ENCODE measurements at regions not wholly inside any gene's neighbourhood (a gene's known extent, or its start where the extent isn't known, plus 50 kb on each side); places are given as distances from the start of the nearest gene placed in this dataset.

DNA sequence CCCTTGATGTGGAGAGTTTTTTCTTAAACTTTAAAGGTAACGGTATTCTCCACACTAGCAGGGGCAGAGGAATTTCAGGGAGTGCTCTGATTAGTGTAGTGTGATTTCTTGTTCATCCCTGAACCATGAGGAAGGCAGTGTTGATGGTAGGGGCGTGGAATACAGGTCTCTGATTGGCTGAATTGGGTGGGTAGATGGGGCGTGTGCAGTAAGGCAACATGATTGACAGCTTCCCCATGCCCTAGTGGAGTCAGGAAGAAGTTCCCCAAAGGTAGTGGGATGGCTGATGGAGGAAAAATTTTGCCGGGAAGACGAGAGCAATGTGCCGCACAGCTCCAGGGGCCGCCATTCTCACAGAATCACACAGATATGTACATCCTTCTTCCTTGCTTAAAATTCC is 97.4 kb upstream of the SALL4 start:
- no peak for DNase-seq
- Histone ChIP-seq H3K27me3 (ENCODE audit: insufficient read depth, low read depth, severe bottlenecking) (no peaks in the 10 kb centered on the region), H3K4me3 (ENCODE audit: low read depth, low read length) (no peak overlapping the region), H3K9me3 (ENCODE audit: severe bottlenecking) (peaks cover 4% of the 10 kb centered on the region), H3K27ac (no peak overlapping the region), H3K36me3 (no peaks in the 10 kb centered on the region)
- TF ChIP-seq, protein P1, sequence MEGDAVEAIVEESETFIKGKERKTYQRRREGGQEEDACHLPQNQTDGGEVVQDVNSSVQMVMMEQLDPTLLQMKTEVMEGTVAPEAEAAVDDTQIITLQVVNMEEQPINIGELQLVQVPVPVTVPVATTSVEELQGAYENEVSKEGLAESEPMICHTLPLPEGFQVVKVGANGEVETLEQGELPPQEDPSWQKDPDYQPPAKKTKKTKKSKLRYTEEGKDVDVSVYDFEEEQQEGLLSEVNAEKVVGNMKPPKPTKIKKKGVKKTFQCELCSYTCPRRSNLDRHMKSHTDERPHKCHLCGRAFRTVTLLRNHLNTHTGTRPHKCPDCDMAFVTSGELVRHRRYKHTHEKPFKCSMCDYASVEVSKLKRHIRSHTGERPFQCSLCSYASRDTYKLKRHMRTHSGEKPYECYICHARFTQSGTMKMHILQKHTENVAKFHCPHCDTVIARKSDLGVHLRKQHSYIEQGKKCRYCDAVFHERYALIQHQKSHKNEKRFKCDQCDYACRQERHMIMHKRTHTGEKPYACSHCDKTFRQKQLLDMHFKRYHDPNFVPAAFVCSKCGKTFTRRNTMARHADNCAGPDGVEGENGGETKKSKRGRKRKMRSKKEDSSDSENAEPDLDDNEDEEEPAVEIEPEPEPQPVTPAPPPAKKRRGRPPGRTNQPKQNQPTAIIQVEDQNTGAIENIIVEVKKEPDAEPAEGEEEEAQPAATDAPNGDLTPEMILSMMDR (IDR thresholded peaks at IDR 0.05; ENCODE audit: low read depth, low read length), result no peak

DNA sequence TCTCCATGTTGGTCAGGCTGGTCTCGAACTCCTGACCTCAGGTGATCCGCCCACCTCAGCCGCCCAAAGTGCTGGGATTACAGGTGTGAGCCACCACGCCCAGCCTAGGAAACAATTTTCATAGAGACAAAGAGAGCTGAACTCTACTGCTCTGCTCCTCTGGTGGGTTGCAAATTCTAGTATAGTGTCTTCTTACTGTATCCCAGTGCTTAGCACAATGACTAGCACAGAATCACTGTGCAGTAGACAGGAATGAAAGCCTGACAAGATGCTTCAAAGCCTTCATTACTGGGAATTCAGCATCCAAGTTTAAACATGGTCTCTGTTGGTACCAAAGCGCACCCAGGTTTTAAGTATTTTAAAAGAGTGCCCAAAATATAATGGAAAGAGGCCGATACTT is 96.5 kb upstream of the SALL4 start:
- no peak for DNase-seq
- Histone ChIP-seq H3K27me3 (ENCODE audit: insufficient read depth, low read depth, severe bottlenecking) (no peaks in the 10 kb centered on the region), H3K36me3 (no peaks in the 10 kb centered on the region), H3K4me3 (ENCODE audit: low read depth, low read length) (no peak overlapping the region), H3K27ac (no peak overlapping the region), H3K9me3 (ENCODE audit: severe bottlenecking) (peaks cover 4% of the 10 kb centered on the region)
- TF ChIP-seq, protein P1 (IDR thresholded peaks at IDR 0.05; ENCODE audit: low read depth, low read length), result no peak

DNA sequence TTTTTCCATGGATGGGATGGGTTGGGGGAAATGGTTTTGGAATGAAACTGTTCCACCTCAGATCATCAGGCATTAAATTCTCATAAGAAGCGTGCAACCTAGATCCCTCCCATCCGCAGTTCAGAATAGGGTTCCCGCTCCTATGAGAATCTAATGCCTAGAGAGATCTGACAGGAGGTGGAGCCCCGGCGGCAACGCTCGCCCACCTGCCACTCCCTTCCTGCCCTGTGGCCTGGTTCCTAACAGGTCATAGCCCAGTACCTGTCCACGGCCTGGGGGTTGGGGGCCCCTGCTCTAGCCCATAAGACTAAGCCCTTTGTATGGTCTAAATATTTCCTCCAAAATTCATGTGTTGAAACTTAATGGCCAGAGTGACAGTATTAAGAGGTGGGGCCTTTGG is 92.3 kb upstream of the SALL4 start:
- peaks cover 4% of the 10 kb centered on the region for H3K9me3 ChIP-seq (ENCODE audit: severe bottlenecking)
- TF ChIP-seq, protein P1 (IDR thresholded peaks at IDR 0.05; ENCODE audit: low read depth, low read length), result no peak
- no peaks in the 10 kb centered on the region for H3K27me3 ChIP-seq (ENCODE audit: insufficient read depth, low read depth, severe bottlenecking)
- H3K36me3 ChIP-seq, result no peaks in the 10 kb centered on the region
- H3K27ac ChIP-seq, result no peak overlapping the region
- no peak overlapping the region for H3K4me3 ChIP-seq (ENCODE audit: low read depth, low read length)
- DNase-seq, result no peak

DNA sequence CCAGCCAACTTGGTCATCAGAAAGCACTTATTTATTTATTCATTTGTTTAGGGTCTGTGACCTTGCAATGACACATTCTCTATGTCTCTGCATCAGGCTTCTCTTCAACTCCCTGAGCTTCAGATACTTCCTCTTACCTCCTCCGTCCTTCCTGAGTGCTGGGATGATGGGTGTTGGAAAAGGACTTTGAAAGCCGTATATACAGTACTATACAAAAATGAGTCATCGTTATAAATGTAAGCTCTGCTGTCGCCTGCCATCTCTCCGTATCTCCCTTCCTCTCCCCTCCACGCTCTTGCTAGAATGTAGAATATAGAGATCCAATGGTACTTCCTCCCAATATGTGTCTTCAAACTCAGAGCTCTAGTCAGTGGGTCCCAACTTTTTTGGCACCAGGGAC is 91.9 kb upstream of the SALL4 start:
- Histone ChIP-seq H3K4me3 (ENCODE audit: low read depth, low read length) (no peak overlapping the region), H3K27me3 (ENCODE audit: insufficient read depth, low read depth, severe bottlenecking) (no peaks in the 10 kb centered on the region), H3K27ac (no peak overlapping the region), H3K9me3 (ENCODE audit: severe bottlenecking) (peaks cover 4% of the 10 kb centered on the region), H3K36me3 (no peaks in the 10 kb centered on the region)
- TF ChIP-seq, protein P1 (IDR thresholded peaks at IDR 0.05; ENCODE audit: low read depth, low read length), result no peak
- no peak for DNase-seq

DNA sequence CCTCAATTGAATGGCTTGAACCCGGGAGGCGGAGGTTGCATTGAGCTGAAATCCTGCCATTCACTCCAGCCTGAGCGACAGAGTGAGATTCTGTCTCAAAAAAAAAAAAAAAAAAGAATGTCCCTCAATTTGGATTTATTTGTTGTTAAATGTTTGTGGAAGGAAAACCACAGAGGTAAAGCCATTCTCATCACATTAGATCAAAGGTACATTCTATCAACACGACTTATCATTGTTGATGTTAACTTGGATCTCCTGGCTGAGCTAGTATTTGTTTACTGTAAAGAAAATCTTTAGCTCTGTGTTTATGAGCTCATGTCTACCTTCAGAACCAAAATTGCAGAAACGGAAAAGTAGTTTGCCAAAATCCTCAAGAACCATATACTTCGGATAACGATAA is 91.4 kb upstream of the SALL4 start:
- Histone ChIP-seq H3K4me3 (ENCODE audit: low read depth, low read length) (no peak overlapping the region), H3K27ac (no peak overlapping the region), H3K27me3 (ENCODE audit: insufficient read depth, low read depth, severe bottlenecking) (no peaks in the 10 kb centered on the region), H3K9me3 (ENCODE audit: severe bottlenecking) (peaks cover 2% of the 10 kb centered on the region), H3K36me3 (no peaks in the 10 kb centered on the region)
- TF ChIP-seq, protein P1 (IDR thresholded peaks at IDR 0.05; ENCODE audit: low read depth, low read length), result no peak
- DNase-seq, result no peak

DNA sequence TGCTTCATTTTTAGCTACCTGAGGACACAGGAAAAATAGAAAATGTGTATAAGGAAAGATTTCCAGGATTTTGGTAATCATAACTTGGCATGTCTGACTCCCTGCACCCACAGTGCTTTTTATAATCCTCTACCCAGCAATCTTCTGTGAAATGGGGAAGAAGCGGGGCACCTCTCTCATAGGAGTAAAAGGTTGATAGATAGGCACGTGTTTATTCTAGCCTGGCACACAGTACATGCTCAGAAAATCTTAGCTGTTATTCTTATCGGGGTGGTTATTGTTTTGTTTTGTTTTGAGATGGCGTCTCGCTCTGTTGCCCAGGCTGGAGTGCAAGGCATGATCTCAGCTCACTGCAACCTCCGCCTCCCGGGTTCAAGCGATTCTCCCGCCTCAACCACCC is 87.7 kb upstream of the SALL4 start:
- no peak for DNase-seq
- TF ChIP-seq, protein P1 (IDR thresholded peaks at IDR 0.05; ENCODE audit: low read depth, low read length), result no peak
- H3K4me3 ChIP-seq (ENCODE audit: low read depth, low read length), result no peak overlapping the region
- no peaks in the 10 kb centered on the region for H3K9me3 ChIP-seq (ENCODE audit: severe bottlenecking)
- H3K27me3 ChIP-seq (ENCODE audit: insufficient read depth, low read depth, severe bottlenecking), result no peaks in the 10 kb centered on the region
- H3K36me3 ChIP-seq, result no peaks in the 10 kb centered on the region
- H3K27ac ChIP-seq, result no peak overlapping the region
